GM12878 (cell line): ENCODE measurements at regions not wholly inside any gene's neighbourhood (a gene's known extent, or its start where the extent isn't known, plus 50 kb on each side); places are given as distances from the start of the nearest gene placed in this dataset.

Experiments
- ATAC-seq: fragments of 200-7000 bp; cut with Tn5 transposase; 3 replicates; pipeline ENCODE4 v1.9.1; 2020; ENCODE audit warnings: mild to moderate bottlenecking, moderate library complexity
- BruUV-seq: library from RNA; stranded (reverse); fragments of 400-500 nt; replicated peaks from 2 replicates; lab custom pipeline; 2021; lab: Mats Ljungman, UMichigan
- CTCF ChIA-PET: fragments of 300-600 bp; sonication (Branson Sonifier 250); formaldehyde crosslinking; extraction: SDS; loops from one replicate; lab custom pipeline; 2021; ENCODE audit warnings: inconsistent platforms; lab: Yijun Ruan, JAX
- POLR2A ChIA-PET: fragments of 350-600 bp; formaldehyde crosslinking; extraction: SDS; loops from one replicate; lab custom pipeline; 2021; ENCODE audit warnings: inconsistent platforms; lab: Charles Lee
- RAD21 ChIA-PET: fragments of 300-600 bp; sonication (Branson Sonifier 250); formaldehyde crosslinking; loops from one replicate; lab custom pipeline; 2023; ENCODE audit warnings: antibody characterized with exemption; ENCODE audit not compliant: unreplicated experiment; lab: Charles Lee
- SMC1A ChIA-PET: fragments of 300-600 bp; sonication (Branson Sonifier 250); formaldehyde crosslinking; loops from one replicate; lab custom pipeline; 2023; ENCODE audit not compliant: unreplicated experiment, uncharacterized antibody; lab: Charles Lee
- DNase-seq: peaks from one replicate; pipeline ENCODE4 v3.0.0-alpha.2; 2011; ENCODE audit warnings: low read depth, low spot score
- FAIRE-seq: peaks from 3 replicates; lab custom pipeline; 2011; peaks lifted over from hg19 to GRCh38; lab: Jason Lieb, UNC
- H2AFZ ChIP-seq: 2 replicates; pipeline ENCODE4 v1.6.0; 2011; ENCODE audit warnings: low read depth, low read length, control low read depth; ENCODE audit not compliant: control insufficient read depth
- H3K27ac ChIP-seq: 2 replicates; pipeline ENCODE4 v1.5.1; 2011; ENCODE audit warnings: control low read depth; ENCODE audit not compliant: control insufficient read depth, insufficient read depth
- H3K27me3 ChIP-seq, 2 experiments: replicated peaks in 1 of 2; 2 replicates each; pipeline versions ENCODE4 v1.6.0 to v1.6.1; 2011; ENCODE audit warnings: low read length in 1 of 2; ENCODE audit not compliant: control insufficient read depth in 2 of 2, insufficient read depth in 2 of 2
- H3K36me3 ChIP-seq, 2 experiments: 2 replicates each; pipeline ENCODE4 v1.5.1; 2011; ENCODE audit warnings: low read length in 1 of 2; ENCODE audit not compliant: control insufficient read depth in 2 of 2, insufficient read depth in 2 of 2
- H3K4me1 ChIP-seq: 2 replicates; pipeline ENCODE4 v1.6.1; 2011; ENCODE audit warnings: mild to moderate bottlenecking, low read length, moderate library complexity, mixed read lengths; ENCODE audit not compliant: control insufficient read depth, insufficient read depth
- H3K4me2 ChIP-seq: 2 replicates; pipeline ENCODE4 v1.6.0; 2011; ENCODE audit warnings: control low read depth; ENCODE audit not compliant: control insufficient read depth, insufficient read depth
- H3K4me3 ChIP-seq: fragments of 200-600 bp; sonication (generic); 2 replicates; pipeline ENCODE4 v1.5.1; 2016
- H3K79me2 ChIP-seq: 2 replicates; pipeline ENCODE4 v1.6.0; 2011; ENCODE audit warnings: low read length; ENCODE audit not compliant: control insufficient read depth, insufficient read depth
- H3K9ac ChIP-seq: 2 replicates; pipeline ENCODE4 v1.8.0; 2011; ENCODE audit warnings: low read length, control low read depth, mixed read lengths; ENCODE audit not compliant: control insufficient read depth, insufficient read depth
- H3K9me3 ChIP-seq: replicated peaks from 3 replicates; pipeline ENCODE4 v1.5.1; 2011; ENCODE audit warnings: mild to moderate bottlenecking, low read length; ENCODE audit not compliant: control insufficient read depth, insufficient read depth
- H4K20me1 ChIP-seq: 2 replicates; pipeline ENCODE4 v1.6.0; 2011; ENCODE audit not compliant: control insufficient read depth, insufficient read depth
- BHLHE40 ChIP-seq, 2 experiments: fragments of 450-650 bp in 1 of 2; IDR thresholded peaks; 2 replicates each; pipeline ENCODE4 v1.6.1; 2011 to 2017; ENCODE audit warnings: low read depth in 2 of 2, borderline replicate concordance in 1 of 2, improper control_type of control experiment in 1 of 2, low read length in 1 of 2, mild to moderate bottlenecking in 1 of 2
- CBFB ChIP-seq: IDR thresholded peaks from 2 replicates; pipeline ENCODE4 v1.6.1; 2016; ENCODE audit warnings: antibody characterized with exemption, low read depth
- CREM ChIP-seq: IDR thresholded peaks from 2 replicates; pipeline ENCODE4 v1.6.1; 2014; ENCODE audit warnings: antibody characterized with exemption, low read depth
- CUX1 ChIP-seq: IDR thresholded peaks from 2 replicates; pipeline ENCODE4 v1.6.1; 2012; ENCODE audit warnings: improper control_type of control experiment, low read depth, low read length; ENCODE audit not compliant: insufficient replicate concordance
- HCFC1 ChIP-seq: fragments of 150-350 bp; IDR thresholded peaks from 2 replicates; pipeline ENCODE4 v1.6.1; 2014; ENCODE audit warnings: low read length
- MYC ChIP-seq: IDR thresholded peaks from 2 replicates; pipeline ENCODE4 v1.6.1; 2011; ENCODE audit warnings: mild to moderate bottlenecking, low read length, moderate library complexity, inconsistent platforms; ENCODE audit not compliant: insufficient read depth, insufficient replicate concordance, insufficient read length, severe bottlenecking
- NFIC ChIP-seq: IDR thresholded peaks from 2 replicates; pipeline ENCODE4 v1.6.1; 2012; ENCODE audit warnings: low read depth, mild to moderate bottlenecking, inconsistent platforms, low read length, moderate library complexity
- POLR2AphosphoS5 ChIP-seq: IDR thresholded peaks from 2 replicates; pipeline ENCODE4 v1.6.1; 2011; ENCODE audit warnings: mild to moderate bottlenecking, low read length, inconsistent platforms
- SMARCA5 ChIP-seq: fragments of 450-650 bp; IDR thresholded peaks from 2 replicates; pipeline ENCODE4 v1.6.1; 2017; ENCODE audit warnings: mild to moderate bottlenecking
- SREBF2 ChIP-seq: IDR thresholded peaks from 2 replicates; pipeline ENCODE4 v1.6.1; 2012; ENCODE audit warnings: mild to moderate bottlenecking, low read length
- SRF ChIP-seq, 2 experiments: IDR thresholded peaks; 2 replicates each; pipeline ENCODE4 v1.6.1; 2011; ENCODE audit warnings: low read depth in 2 of 2, low read length in 2 of 2, mild to moderate bottlenecking in 1 of 2, moderate library complexity in 1 of 2
- STAT1 ChIP-seq: fragments of 450-650 bp; conservative IDR thresholded peaks from 2 replicates; pipeline ENCODE4 v1.6.1; 2014; ENCODE audit warnings: antibody characterized with exemption, mild to moderate bottlenecking
- WGBS: methylation state at CpG from one replicate; pipeline ENCODE4 v1.1.6; 2016; ENCODE audit warnings: low lambda C conversion rate; ENCODE audit not compliant: insufficient replicate concordance, insufficient coverage; ENCODE audit errors: missing lambda C conversion rate; 5-methylcytosine and 5-hydroxymethylcytosine counted together
- in situ Hi-C: fragments of 300-500 bp; cut with MboI; formaldehyde crosslinking; loops from 9 replicates; pipeline ENCODE4 v1.14.3; 2018; ENCODE audit warnings: mixed read lengths
- intact Hi-C: fragments of 100-400 bp; cut with micrococcal nuclease; formaldehyde crosslinking; loops from one replicate; pipeline ENCODE4 v1.14.2; 2022; ENCODE audit not compliant: unreplicated experiment
- TF ChIP-seq, protein P1 (sequence below), 3 experiments: IDR thresholded peaks in 2 of 3; conservative IDR thresholded peaks in 1 of 3; 2 replicates each; pipeline ENCODE4 v1.5.1; 2011; ENCODE audit warnings: low read depth in 3 of 3, low read length in 3 of 3, mild to moderate bottlenecking in 3 of 3, control low read depth in 2 of 3, moderate library complexity in 2 of 3, inconsistent platforms in 1 of 3, mixed read lengths in 1 of 3; ENCODE audit not compliant: control insufficient read depth in 2 of 3, insufficient read depth in 1 of 3; ENCODE audit errors: extremely low read depth in 1 of 3

GRCh38 chr6:44671333-44671732, 283.8 kb downstream of the CDC5L start:
- TF ChIP-seq, protein P1, sequence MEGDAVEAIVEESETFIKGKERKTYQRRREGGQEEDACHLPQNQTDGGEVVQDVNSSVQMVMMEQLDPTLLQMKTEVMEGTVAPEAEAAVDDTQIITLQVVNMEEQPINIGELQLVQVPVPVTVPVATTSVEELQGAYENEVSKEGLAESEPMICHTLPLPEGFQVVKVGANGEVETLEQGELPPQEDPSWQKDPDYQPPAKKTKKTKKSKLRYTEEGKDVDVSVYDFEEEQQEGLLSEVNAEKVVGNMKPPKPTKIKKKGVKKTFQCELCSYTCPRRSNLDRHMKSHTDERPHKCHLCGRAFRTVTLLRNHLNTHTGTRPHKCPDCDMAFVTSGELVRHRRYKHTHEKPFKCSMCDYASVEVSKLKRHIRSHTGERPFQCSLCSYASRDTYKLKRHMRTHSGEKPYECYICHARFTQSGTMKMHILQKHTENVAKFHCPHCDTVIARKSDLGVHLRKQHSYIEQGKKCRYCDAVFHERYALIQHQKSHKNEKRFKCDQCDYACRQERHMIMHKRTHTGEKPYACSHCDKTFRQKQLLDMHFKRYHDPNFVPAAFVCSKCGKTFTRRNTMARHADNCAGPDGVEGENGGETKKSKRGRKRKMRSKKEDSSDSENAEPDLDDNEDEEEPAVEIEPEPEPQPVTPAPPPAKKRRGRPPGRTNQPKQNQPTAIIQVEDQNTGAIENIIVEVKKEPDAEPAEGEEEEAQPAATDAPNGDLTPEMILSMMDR (IDR thresholded peaks at IDR 0.05 in 2 of 3, conservative IDR thresholded peaks at IDR 0.05 in 1 of 3; ENCODE audit: control insufficient read depth in 2 of 3, extremely low read depth in 1 of 3, insufficient read depth in 1 of 3, low read depth in 3 of 3, low read length in 3 of 3): no peak
- no peak for TF ChIP-seq SRF (IDR thresholded peaks at IDR 0.05; ENCODE audit: low read depth in 2 of 2, low read length in 2 of 2)
- no peak for TF ChIP-seq NFIC
- no peak for TF ChIP-seq CUX1
- TF ChIP-seq POLR2AphosphoS5: no peak
- no peak for TF ChIP-seq STAT1
- TF ChIP-seq MYC: no peak
- TF ChIP-seq HCFC1: no peak
- no peak for TF ChIP-seq SREBF2
- TF ChIP-seq CREM: no peak
- no peak for TF ChIP-seq BHLHE40 (IDR thresholded peaks at IDR 0.05; ENCODE audit: borderline replicate concordance in 1 of 2, low read depth in 2 of 2, low read length in 1 of 2)
- TF ChIP-seq CBFB: no peak
- TF ChIP-seq SMARCA5: no peak
- TF ChIP-seq, all 136 proteins: peak for 0
- intact Hi-C loops (no loop called here), in situ Hi-C loops (no loop called here)
- Histone ChIP-seq H3K36me3 (no peaks in the 10 kb centered on the region), H3K27ac (no peak overlapping the region), H3K79me2 (no peaks in the 10 kb centered on the region), H3K27me3 (no peaks in the 10 kb centered on the region; a peak in 1 of 4 replicates), H3K9me3 (no peaks in the 10 kb centered on the region; the same call in 2 of the 3 replicates), H3K4me2 (no peak overlapping the region), H3K9ac (no peak overlapping the region), H3K4me1 (no peaks in the 10 kb centered on the region), H4K20me1 (no peaks in the 10 kb centered on the region), H2AFZ (no peak overlapping the region), H3K4me3 (no peak overlapping the region)
- no peak for DNase-seq
- ChIA-PET POLR2A (no interaction called here), CTCF (interaction anchor here (1.1 kb wide), 1 partner anchor 18 kb away, joined by 3 read pairs; no protein-coding TSS in a partner anchor), SMC1A (no interaction called here), RAD21 (no interaction called here)
- WGBS: 17% methylated on average over 4 of the region's 4 CpGs
- no peak for ATAC-seq
- FAIRE-seq: no peak
- no TSS peak for BruUV-seq
